DMS 273 (cell line): ENCODE measurements at regions not wholly inside any gene's neighbourhood (a gene's known extent, or its start where the extent isn't known, plus 50 kb on each side); places are given as distances from the start of the nearest gene placed in this dataset.

Experiments
- DNase-seq: peaks from one replicate; lab custom pipeline; 2025; ENCODE audit not compliant: unreplicated experiment; lab: John Stamatoyannopoulos, UW

- DNase-seq, result no peak
Observed at GRCh38 chr18:77329651-77330050, 80.0 kb downstream of the GALR1 start.

GRCh38 chr18:77334876-77335275 is 85.2 kb downstream of the GALR1 start:
- no peak for DNase-seq

- no peak for DNase-seq
Observed at GRCh38 chr18:77337604-77338003, 88.0 kb downstream of the GALR1 start.

- DNase-seq, result no peak
Observed at GRCh38 chr18:77339093-77339492, 89.4 kb downstream of the GALR1 start.

GRCh38 chr18:77339623-77340022 is 90.0 kb downstream of the GALR1 start:
- DNase-seq, result no peak

- DNase-seq, result no peak
Observed at GRCh38 chr18:77340815-77341214, 91.2 kb downstream of the GALR1 start.

- no peak for DNase-seq
Observed at GRCh38 chr18:77341527-77342325, 92.1 kb downstream of the GALR1 start.

GRCh38 chr18:77342736-77343135 is 93.1 kb downstream of the GALR1 start:
- no peak for DNase-seq

- no peak for DNase-seq
Observed at GRCh38 chr18:77343846-77344510, 94.3 kb downstream of the GALR1 start.

- DNase-seq, result no peak
Observed at GRCh38 chr18:77344786-77345500, 95.3 kb downstream of the GALR1 start.

GRCh38 chr18:77346208-77346810 is 96.7 kb downstream of the GALR1 start:
- no peak for DNase-seq

- DNase-seq, result peak; percentile 25
Observed at GRCh38 chr18:77353349-77353748, 103.7 kb downstream of the GALR1 start.

GRCh38 chr18:77359561-77360314 is 110.1 kb downstream of the GALR1 start:
- DNase-seq, result no peak

GRCh38 chr18:77360315-77361190 is 110.9 kb downstream of the GALR1 start:
- DNase-seq, result no peak

GRCh38 chr18:77361382-77361781 is 111.7 kb downstream of the GALR1 start:
- no peak for DNase-seq

- no peak for DNase-seq
Observed at GRCh38 chr18:77365667-77366066, 116.0 kb downstream of the GALR1 start.

- no peak for DNase-seq
Observed at GRCh38 chr18:77366067-77366719, 116.5 kb downstream of the GALR1 start.

- DNase-seq, result peak; percentile 75
Observed at GRCh38 chr18:77366720-77367641, 117.3 kb downstream of the GALR1 start.
